Cardiac muscle cell (in vitro differentiated cells and primary cell): ENCODE measurements at regions not wholly inside any gene's neighbourhood (a gene's known extent, or its start where the extent isn't known, plus 50 kb on each side); places are given as distances from the start of the nearest gene placed in this dataset.

Experiments
- DNase-seq, 2 donors: peaks; one replicate each; pipeline versions ENCODE4 v3.0.0 to v3.0.0-alpha.2; 2010 to 2017; ENCODE audit warnings: low read depth in 1 of 2, low spot score in 1 of 2
- H3K27ac ChIP-seq: fragments of 200-600 bp; sonication (generic); 2 replicates; pipeline ENCODE4 v1.5.1; 2016
- H3K27me3 ChIP-seq: fragments of 200-600 bp; sonication (generic); 2 replicates; pipeline ENCODE4 v1.6.0; 2016; ENCODE audit warnings: control low read depth
- H3K36me3 ChIP-seq: fragments of 200-600 bp; sonication (generic); 2 replicates; pipeline ENCODE4 v1.5.1; 2016; ENCODE audit warnings: control low read depth
- H3K4me1 ChIP-seq: fragments of 200-600 bp; sonication (generic); 2 replicates; pipeline ENCODE4 v1.8.1; 2017; ENCODE audit warnings: low read depth, mild to moderate bottlenecking, mixed run types
- H3K4me3 ChIP-seq: fragments of 200-600 bp; sonication (generic); 2 replicates; pipeline ENCODE4 v1.5.1; 2016; ENCODE audit warnings: mild to moderate bottlenecking
- H3K9me3 ChIP-seq: fragments of 200-600 bp; sonication (generic); 2 replicates; pipeline ENCODE4 v1.5.1; 2017; ENCODE audit warnings: low read depth, mild to moderate bottlenecking, control low read depth
- TF ChIP-seq, protein P1 (sequence below): IDR thresholded peaks from 2 replicates; pipeline ENCODE4 v1.5.1; 2012; ENCODE audit warnings: low read depth, mild to moderate bottlenecking, low read length

DNA sequence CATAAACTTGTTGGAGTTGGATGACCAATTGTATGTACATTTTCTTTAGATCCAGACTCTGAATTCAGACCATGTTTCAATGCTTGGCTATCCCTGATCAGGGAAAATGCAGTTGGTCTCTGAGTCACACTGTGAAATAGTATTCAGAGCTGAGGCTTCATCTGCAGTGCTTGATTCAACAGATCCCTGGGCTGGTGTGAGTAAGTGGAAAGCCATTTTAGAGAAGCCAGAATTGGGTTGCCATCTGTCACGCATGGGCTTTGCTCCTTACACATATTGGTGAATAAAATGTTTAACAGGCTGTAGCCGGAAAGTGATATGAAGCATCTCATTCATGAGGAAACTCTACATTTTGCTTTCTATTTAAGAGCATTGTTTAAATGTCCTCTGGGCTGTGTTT lies 50.0 kb upstream of the ACYP2 start:
- no peak overlapping the region for H3K27ac ChIP-seq

DNA sequence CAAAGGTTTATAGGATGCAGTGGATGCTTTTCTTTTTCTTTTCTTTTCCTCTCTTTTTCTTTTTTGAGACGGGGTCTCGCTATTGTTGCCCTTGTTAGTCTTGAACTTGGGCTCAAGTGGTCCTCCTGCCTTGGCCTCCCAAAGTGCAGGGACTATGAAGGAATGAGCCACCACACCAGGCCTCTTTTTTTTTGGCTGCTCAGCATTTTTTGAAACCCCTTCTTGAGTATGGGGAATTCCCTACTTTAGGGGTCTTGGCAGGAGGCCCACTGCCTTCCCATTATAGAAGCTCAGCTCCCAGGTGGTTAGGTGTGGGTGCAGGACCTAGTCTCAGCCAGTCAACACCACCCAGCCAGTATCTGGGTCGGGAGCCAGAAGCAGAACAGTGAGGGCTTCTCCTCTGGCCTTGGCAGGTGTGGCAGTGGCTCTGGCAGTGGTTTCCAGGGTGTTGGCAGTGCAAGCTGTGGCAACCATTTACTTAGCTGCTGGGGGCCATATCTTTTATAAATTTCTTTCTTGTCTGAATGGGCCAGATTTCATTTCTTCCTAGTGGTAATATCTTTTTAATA lies 51.4 kb upstream of the ACYP2 start:
- H3K9me3 ChIP-seq, result no peaks in the 10 kb centered on the region
- no peak overlapping the region for H3K27ac ChIP-seq
- H3K27me3 ChIP-seq, result no peaks in the 10 kb centered on the region
- no peak overlapping the region for H3K4me3 ChIP-seq
- TF ChIP-seq, protein P1, sequence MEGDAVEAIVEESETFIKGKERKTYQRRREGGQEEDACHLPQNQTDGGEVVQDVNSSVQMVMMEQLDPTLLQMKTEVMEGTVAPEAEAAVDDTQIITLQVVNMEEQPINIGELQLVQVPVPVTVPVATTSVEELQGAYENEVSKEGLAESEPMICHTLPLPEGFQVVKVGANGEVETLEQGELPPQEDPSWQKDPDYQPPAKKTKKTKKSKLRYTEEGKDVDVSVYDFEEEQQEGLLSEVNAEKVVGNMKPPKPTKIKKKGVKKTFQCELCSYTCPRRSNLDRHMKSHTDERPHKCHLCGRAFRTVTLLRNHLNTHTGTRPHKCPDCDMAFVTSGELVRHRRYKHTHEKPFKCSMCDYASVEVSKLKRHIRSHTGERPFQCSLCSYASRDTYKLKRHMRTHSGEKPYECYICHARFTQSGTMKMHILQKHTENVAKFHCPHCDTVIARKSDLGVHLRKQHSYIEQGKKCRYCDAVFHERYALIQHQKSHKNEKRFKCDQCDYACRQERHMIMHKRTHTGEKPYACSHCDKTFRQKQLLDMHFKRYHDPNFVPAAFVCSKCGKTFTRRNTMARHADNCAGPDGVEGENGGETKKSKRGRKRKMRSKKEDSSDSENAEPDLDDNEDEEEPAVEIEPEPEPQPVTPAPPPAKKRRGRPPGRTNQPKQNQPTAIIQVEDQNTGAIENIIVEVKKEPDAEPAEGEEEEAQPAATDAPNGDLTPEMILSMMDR, result no peak
- no peak for DNase-seq
- peaks cover 10% of the 10 kb centered on the region for H3K4me1 ChIP-seq
- no peaks in the 10 kb centered on the region for H3K36me3 ChIP-seq

More for the DNA sequence above, 50.0 kb upstream of the ACYP2 start:
- Histone ChIP-seq H3K9me3 (no peaks in the 10 kb centered on the region), H3K27me3 (no peaks in the 10 kb centered on the region), H3K4me1 (peaks cover 10% of the 10 kb centered on the region), H3K4me3 (no peak overlapping the region), H3K36me3 (no peaks in the 10 kb centered on the region)
- DNase-seq, result peak in 1 of 2 donors; percentile 44
- TF ChIP-seq, protein P1, result no peak

DNA sequence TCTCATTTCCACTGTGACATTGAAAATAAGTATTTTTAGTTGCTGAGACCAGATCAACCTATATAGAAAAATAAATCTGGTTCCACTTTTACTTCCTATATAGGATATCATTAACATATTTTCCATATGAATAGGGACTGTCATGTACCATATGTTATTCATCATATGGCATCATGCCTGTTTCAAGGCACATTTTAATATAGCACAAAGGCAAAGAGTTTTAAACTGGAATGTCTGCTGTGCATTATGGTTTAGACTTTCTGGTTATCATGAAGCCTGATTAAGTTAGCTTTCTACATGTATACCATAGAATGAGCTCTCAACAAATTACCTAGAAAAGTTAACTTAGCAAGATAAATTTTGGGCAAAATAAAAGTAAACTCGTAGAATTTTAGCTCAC lies 53.0 kb upstream of the ACYP2 start:
- DNase-seq, result no peak
- peaks cover 4% of the 10 kb centered on the region for H3K4me1 ChIP-seq
- no peaks in the 10 kb centered on the region for H3K36me3 ChIP-seq
- H3K9me3 ChIP-seq, result no peaks in the 10 kb centered on the region
- H3K4me3 ChIP-seq, result no peak overlapping the region
- H3K27me3 ChIP-seq, result no peaks in the 10 kb centered on the region
- no peak overlapping the region for H3K27ac ChIP-seq
- TF ChIP-seq, protein P1, result no peak

DNA sequence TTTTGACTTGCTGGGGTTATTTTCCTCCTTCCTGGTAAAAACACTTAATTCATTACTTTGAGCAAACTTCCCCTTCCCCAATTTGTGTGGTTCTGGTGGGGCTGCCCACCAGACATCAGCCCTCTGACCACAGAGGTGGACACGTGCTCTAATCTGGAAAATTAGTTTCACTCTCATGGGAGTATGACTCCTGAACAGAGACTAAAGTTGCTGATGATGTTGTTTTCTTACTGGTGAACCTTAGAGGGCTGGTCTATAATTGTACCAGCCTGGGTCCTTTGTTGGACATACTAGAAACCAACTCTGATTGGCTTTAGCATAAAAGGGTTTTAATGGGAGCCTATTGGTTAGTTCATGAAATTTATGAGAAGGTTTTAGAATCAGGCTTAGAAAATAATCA lies 54.1 kb upstream of the ACYP2 start:
- no peaks in the 10 kb centered on the region for H3K9me3 ChIP-seq
- H3K4me3 ChIP-seq, result no peak overlapping the region
- TF ChIP-seq, protein P1, result no peak
- DNase-seq, result no peak
- no peaks in the 10 kb centered on the region for H3K36me3 ChIP-seq
- H3K4me1 ChIP-seq, result no peaks in the 10 kb centered on the region
- H3K27ac ChIP-seq, result no peak overlapping the region
- no peaks in the 10 kb centered on the region for H3K27me3 ChIP-seq

DNA sequence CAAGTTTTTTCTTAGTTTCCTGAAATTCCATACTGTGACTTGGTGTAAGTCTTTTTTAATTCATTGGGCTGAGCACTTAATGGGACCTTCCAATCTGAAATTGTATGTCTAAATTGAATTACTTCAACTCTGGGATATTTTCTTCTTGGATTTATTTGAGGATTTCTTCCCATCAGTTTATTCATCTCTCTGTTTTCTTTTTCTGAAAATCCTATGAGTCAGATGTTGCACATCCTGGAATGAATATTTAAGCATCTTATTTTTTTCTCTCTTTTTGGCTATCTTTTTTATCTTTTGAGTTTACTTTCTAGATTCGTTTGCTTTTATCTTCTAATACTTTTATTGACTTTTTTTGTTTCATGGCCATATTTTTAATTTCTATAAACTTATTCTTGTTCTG lies 55.4 kb upstream of the ACYP2 start:
- Histone ChIP-seq H3K27ac (no peak overlapping the region), H3K27me3 (no peaks in the 10 kb centered on the region), H3K4me3 (no peak overlapping the region)

More for the DNA sequence above, 55.4 kb upstream of the ACYP2 start:
- Histone ChIP-seq H3K9me3 (no peaks in the 10 kb centered on the region), H3K36me3 (no peaks in the 10 kb centered on the region), H3K4me1 (no peaks in the 10 kb centered on the region)
- TF ChIP-seq, protein P1, result no peak
- DNase-seq, result no peak
